Naive thymus-derived CD8-positive, alpha-beta T cell (primary cell): ENCODE measurements at regions not wholly inside any gene's neighbourhood (a gene's known extent, or its start where the extent isn't known, plus 50 kb on each side); places are given as distances from the start of the nearest gene placed in this dataset.
A peak's percentile ranks its signal among the peaks of the same experiment; 100 is the strongest.

Experiments
- ATAC-seq, 2 donors: fragments of 150-1000 bp; cut with Tn5 transposase in 1 of 2; sonication (Bioruptor Pico), chemical (Tn5 transposase) in 1 of 2; 1 replicate in 1 of 2; 2 replicates in 1 of 2; pipeline ENCODE4 v1.10.0; 2021; ENCODE audit warnings: mild to moderate bottlenecking in 2 of 2, moderate library complexity in 2 of 2
- POLR2A ChIA-PET: fragments of 350-600 bp; sonication (Branson Sonifier 250); formaldehyde crosslinking; loops from one replicate; lab custom pipeline; 2021; ENCODE audit warnings: antibody characterized with exemption; lab: Charles Lee
- DNase-seq, 10 donors: peaks; one replicate each; pipeline versions ENCODE4 v3.0.0 to v3.0.0-alpha.2; 2020 to 2022
- H3K27ac Mint-ChIP-seq, 10 donors: one replicate each; pipeline ENCODE4 v1.8.0; 2020 to 2022; ENCODE audit warnings: mild to moderate bottlenecking in 10 of 10, mixed read lengths in 10 of 10, moderate library complexity in 4 of 10, inconsistent platforms in 1 of 10
- H3K27me3 Mint-ChIP-seq, 5 donors: one replicate each; pipeline ENCODE4 v1.8.0; 2021 to 2022; ENCODE audit warnings: mixed read lengths in 5 of 5
- H3K36me3 Mint-ChIP-seq, 3 donors: one replicate each; pipeline ENCODE4 v1.8.0; 2020 to 2022; ENCODE audit warnings: mixed read lengths in 3 of 3, mild to moderate bottlenecking in 2 of 3, inconsistent platforms in 1 of 3
- H3K4me1 Mint-ChIP-seq, 4 donors: one replicate each; pipeline ENCODE4 v1.8.0; 2021 to 2022; ENCODE audit warnings: mixed read lengths in 4 of 4
- H3K4me3 Mint-ChIP-seq, 10 donors: one replicate each; pipeline ENCODE4 v1.8.0; 2020 to 2022; ENCODE audit warnings: mild to moderate bottlenecking in 10 of 10, mixed read lengths in 10 of 10, moderate library complexity in 6 of 10, inconsistent platforms in 1 of 10
- H3K9me3 Mint-ChIP-seq, 9 donors: one replicate each; pipeline ENCODE4 v1.8.0; 2020 to 2022; ENCODE audit warnings: mixed read lengths in 9 of 9, mild to moderate bottlenecking in 3 of 9, inconsistent platforms in 1 of 9, moderate library complexity in 1 of 9

GRCh38 chr7:22563621-22564241, 63.7 kb upstream of the STEAP1B start:
- POLR2A ChIA-PET = no interaction called here
- Mint-ChIP-seq H3K4me1 (peaks cover 17 to 43% (median 38%) of the 10 kb centered on the region in 4 donors), H3K4me3 (peak overlapping the region in 7 of 10 donors; percentile 11 to 59 (median 19)), H3K27ac (no peak overlapping the region), H3K27me3 (peaks cover 24 to 48% (median 33%) of the 10 kb centered on the region in 5 donors), H3K36me3 (no peaks in the 10 kb centered on the region), H3K9me3 (no peaks in the 10 kb centered on the region)
- ATAC-seq (no peak), DNase-seq (no peak)

DNA sequence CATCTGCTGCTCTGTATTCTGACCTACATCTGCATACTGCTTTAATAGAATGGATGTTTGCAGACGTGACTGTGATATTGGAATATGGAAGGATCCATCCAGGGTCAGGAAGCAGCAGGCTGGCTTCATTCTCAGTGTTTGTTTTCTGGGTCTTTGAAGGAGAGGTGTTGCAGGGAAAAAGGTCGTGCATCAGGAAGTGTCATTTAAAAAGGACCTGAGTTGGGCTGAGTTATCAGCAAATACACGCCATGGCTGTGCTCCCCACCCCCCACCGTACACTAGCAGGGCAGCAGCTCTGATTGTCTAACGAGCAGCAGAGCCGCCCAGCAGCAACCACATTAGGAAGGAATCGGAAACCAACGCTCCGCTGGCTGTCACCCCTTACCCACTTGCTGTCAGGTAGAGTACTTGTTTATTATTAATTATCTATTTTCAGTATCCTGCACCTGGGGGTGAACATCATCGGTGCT, 63.1 kb upstream of the STEAP1B start:
- POLR2A ChIA-PET = no interaction called here
- no peaks in the 10 kb centered on the region for H3K36me3 Mint-ChIP-seq
- no peaks in the 10 kb centered on the region for H3K9me3 Mint-ChIP-seq
- H3K27me3 Mint-ChIP-seq = peaks cover 20 to 42% (median 29%) of the 10 kb centered on the region in 5 donors
- ATAC-seq (peak in 1 of 2 donors; percentile 19), DNase-seq (no peak)
- H3K4me1 Mint-ChIP-seq = peaks cover 17 to 43% (median 38%) of the 10 kb centered on the region in 4 donors
- H3K27ac Mint-ChIP-seq = no peak overlapping the region
- peak overlapping the region in 8 of 10 donors; percentile 5 to 66 (median 40) for H3K4me3 Mint-ChIP-seq

- Mint-ChIP-seq H3K4me1 (peaks cover 17 to 43% (median 38%) of the 10 kb centered on the region in 4 donors), H3K4me3 (no peak overlapping the region)
These were observed 62.1 kb upstream of the STEAP1B start for GRCh38 chr7:22561895-22562593.

GRCh38 chr7:22561321-22561811, 61.4 kb upstream of the STEAP1B start:
- Mint-ChIP-seq H3K36me3 (no peaks in the 10 kb centered on the region), H3K9me3 (no peaks in the 10 kb centered on the region)
- ATAC-seq = no peak

More at GRCh38 chr7:22561895-22562593, 62.1 kb upstream of the STEAP1B start:
- ATAC-seq (no peak), DNase-seq (no peak)
- Mint-ChIP-seq H3K27me3 (peaks cover 12 to 32% (median 22%) of the 10 kb centered on the region in 5 donors), H3K9me3 (no peaks in the 10 kb centered on the region), H3K36me3 (no peaks in the 10 kb centered on the region), H3K27ac (no peak overlapping the region)
- POLR2A ChIA-PET = no interaction called here

DNA sequence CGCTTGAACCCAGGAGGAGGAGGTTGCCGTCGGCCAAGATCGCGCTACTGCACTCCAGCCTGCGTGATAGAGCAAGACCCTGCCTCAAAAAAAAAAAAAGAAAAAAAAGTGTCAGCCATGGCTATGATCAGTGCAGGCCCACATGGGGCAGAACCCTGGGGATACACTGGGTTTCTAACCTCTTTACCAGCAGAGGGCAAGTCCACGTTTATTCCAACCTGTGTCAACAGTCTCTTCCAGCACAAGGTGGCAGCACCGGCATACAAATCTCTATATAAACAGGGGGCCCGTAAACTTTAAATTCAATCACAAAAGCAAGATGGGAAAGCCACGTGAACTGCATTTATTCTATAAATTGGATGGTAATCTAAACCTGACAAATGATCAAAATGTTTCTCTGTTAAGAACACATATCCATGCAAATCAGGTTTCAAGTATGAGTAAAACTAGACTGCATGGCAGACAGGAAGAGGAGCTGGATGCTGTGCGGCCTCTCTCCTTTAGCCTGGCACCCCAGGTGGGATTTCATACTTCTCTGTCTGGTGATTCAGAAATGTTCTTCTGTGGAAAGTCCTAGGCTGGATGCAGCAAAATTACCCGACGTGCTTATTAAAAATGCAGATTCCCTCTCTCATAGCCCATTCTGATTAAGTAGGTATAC, 60.0 kb upstream of the STEAP1B start:
- Mint-ChIP-seq H3K4me1 (peaks cover 8 to 29% (median 24%) of the 10 kb centered on the region in 4 donors), H3K36me3 (no peaks in the 10 kb centered on the region), H3K27ac (no peak overlapping the region), H3K9me3 (no peaks in the 10 kb centered on the region), H3K4me3 (no peak overlapping the region), H3K27me3 (peaks cover 3 to 25% (median 10%) of the 10 kb centered on the region in 5 donors)
- DNase-seq (peak; percentile 24 to 78 (median 60)), ATAC-seq (peak; percentile 89 to 98)
- POLR2A ChIA-PET = no interaction called here

More at GRCh38 chr7:22561321-22561811, 61.4 kb upstream of the STEAP1B start:
- Mint-ChIP-seq H3K4me3 (no peak overlapping the region), H3K4me1 (peaks cover 17 to 43% (median 38%) of the 10 kb centered on the region in 4 donors), H3K27me3 (peaks cover 11 to 25% (median 19%) of the 10 kb centered on the region in 5 donors), H3K27ac (no peak overlapping the region)
- no peak for DNase-seq
- POLR2A ChIA-PET = no interaction called here

DNA sequence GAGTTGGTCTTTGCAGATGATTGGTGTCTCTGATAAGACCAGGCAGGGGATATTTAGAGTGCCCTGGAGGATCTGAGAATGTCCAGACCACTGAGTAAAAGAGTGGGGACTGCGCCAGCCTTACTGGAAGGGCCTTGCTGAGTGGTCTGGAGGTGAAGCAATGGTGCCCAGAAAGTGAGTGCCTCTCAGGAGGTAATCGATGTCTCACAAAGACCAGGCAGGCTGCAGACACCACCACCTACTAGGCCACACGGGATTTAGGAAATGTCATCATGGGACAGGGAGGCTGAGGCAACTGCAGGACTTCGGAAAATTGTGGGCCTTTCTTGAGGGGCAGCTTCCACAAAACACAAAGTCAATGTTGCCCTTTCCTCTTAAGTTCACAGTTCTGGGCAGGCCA, 57.2 kb upstream of the STEAP1B start:
- ATAC-seq (no peak), DNase-seq (no peak)
- peak overlapping the region in 1 of 10 donors; percentile 54 for H3K4me3 Mint-ChIP-seq
- H3K27ac Mint-ChIP-seq = peak overlapping the region in 1 of 10 donors; percentile 33
- no peaks in the 10 kb centered on the region for H3K36me3 Mint-ChIP-seq
- POLR2A ChIA-PET = no interaction called here
- peaks cover 6 to 41% (median 22%) of the 10 kb centered on the region in 5 donors for H3K27me3 Mint-ChIP-seq
- H3K4me1 Mint-ChIP-seq = peaks cover 0 to 2% (median 0%) of the 10 kb centered on the region in 4 donors
- H3K9me3 Mint-ChIP-seq = no peaks in the 10 kb centered on the region

DNA sequence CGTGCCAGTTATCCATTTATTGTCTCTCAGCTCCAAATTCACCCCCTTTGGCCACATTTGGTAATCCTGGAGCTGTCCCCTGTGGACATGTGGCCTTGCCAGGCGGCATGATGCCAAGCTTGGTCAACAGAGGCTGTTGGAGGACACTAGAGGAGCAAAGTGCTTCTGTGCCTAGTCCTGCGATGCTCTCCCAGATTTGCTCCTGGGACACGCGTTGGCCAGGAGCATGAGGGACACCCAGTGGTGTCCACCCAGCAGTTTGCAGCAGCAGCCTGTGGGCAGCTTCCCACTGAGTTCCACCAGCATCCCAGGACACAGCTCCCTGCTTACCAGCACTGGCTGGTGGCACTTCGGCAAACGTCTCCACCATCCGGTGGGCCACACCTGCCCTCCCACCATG, 55.5 kb upstream of the STEAP1B start:
- Mint-ChIP-seq H3K9me3 (no peaks in the 10 kb centered on the region), H3K4me1 (peaks cover 0 to 8% (median 1%) of the 10 kb centered on the region in 4 donors), H3K4me3 (no peak overlapping the region), H3K27me3 (peaks cover 20 to 58% (median 35%) of the 10 kb centered on the region in 5 donors), H3K27ac (no peak overlapping the region), H3K36me3 (no peaks in the 10 kb centered on the region)
- DNase-seq (no peak), ATAC-seq (no peak)
- POLR2A ChIA-PET = no interaction called here

- H3K27me3 Mint-ChIP-seq = peaks cover 25 to 71% (median 44%) of the 10 kb centered on the region in 5 donors
- H3K27ac Mint-ChIP-seq = no peak overlapping the region
- H3K36me3 Mint-ChIP-seq = no peaks in the 10 kb centered on the region
- ATAC-seq (no peak), DNase-seq (no peak)
- H3K9me3 Mint-ChIP-seq = no peaks in the 10 kb centered on the region
- POLR2A ChIA-PET = no interaction called here
- H3K4me3 Mint-ChIP-seq = no peak overlapping the region
- peaks cover 4 to 13% (median 13%) of the 10 kb centered on the region in 4 donors for H3K4me1 Mint-ChIP-seq
These were observed 54.2 kb upstream of the STEAP1B start for GRCh38 chr7:22554184-22554583.

DNA sequence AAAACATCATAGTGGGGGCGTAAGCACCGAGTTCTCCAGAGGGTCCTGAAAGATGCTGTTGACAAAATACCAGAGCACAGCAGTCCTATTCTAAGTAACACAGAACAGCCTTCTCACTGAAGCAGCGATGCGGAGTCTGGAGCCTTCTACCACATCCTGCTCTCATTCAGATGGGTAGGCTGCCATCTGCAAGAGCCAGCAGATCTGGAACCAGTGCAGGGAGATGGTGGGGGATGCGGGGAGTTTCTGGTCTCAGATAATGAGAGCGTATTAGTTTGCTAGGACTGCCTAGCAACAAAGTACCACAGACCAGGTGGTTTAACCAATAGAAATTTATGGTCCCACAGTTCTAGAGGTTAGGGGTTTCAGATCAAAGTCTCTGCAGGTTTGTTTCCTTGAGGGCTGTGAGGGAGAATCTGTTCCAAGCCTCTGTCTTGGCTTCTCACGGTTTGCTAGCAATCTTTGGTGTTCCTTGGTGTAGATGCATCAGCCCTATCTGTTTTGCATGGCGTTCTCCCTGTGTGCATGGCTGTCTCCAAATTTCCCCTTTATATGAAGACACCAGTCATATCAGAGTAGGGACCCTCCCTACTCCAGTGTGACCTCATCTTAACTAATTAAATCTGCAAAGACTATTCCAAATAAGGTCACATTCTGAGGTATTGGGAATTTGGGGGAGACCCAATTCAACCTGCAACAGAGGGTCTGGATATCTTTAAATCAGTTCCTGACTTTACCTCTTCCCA, 52.0 kb upstream of the STEAP1B start:
- POLR2A ChIA-PET = no interaction called here

DNA sequence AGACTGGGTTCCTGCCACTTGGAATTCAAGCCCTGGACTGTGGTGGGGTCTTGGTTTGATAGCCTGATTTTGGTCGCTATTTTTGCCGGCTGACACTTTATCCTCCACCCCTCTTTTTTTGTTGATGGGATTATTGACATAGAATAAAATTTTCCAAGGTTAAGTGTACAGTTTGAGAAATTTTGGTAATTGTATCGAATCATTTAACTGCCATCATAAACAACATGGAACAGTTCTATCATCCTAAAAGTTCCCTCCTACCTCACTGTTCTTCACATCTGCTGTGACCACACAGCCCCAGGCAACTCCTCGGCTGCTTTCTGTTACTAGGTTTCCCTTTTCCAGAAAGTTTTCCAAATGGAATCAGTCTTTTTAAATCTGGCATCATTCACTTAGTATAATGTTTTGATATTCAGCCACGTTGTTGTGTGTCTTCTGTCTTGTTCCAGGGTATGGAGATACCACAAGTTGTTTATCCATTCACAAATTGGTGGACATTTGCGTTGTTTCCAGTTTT, 50.6 kb upstream of the STEAP1B start:
- Mint-ChIP-seq H3K4me1 (peaks cover 4 to 16% (median 14%) of the 10 kb centered on the region in 4 donors), H3K27me3 (peaks cover 29 to 90% (median 57%) of the 10 kb centered on the region in 5 donors), H3K36me3 (no peaks in the 10 kb centered on the region), H3K4me3 (peak overlapping the region in 6 of 10 donors; percentile 37 to 86 (median 66)), H3K27ac (no peak overlapping the region), H3K9me3 (no peaks in the 10 kb centered on the region)
- POLR2A ChIA-PET = no interaction called here
- ATAC-seq (no peak), DNase-seq (no peak)

More for the DNA sequence above, 52.0 kb upstream of the STEAP1B start:
- no peak overlapping the region for H3K4me3 Mint-ChIP-seq
- no peak overlapping the region for H3K27ac Mint-ChIP-seq
- H3K27me3 Mint-ChIP-seq = peaks cover 29 to 87% (median 47%) of the 10 kb centered on the region in 5 donors
- no peak for ATAC-seq
- H3K9me3 Mint-ChIP-seq = no peaks in the 10 kb centered on the region
- H3K4me1 Mint-ChIP-seq = peaks cover 4 to 16% (median 14%) of the 10 kb centered on the region in 4 donors
- H3K36me3 Mint-ChIP-seq = no peaks in the 10 kb centered on the region
- DNase-seq = no peak

DNA sequence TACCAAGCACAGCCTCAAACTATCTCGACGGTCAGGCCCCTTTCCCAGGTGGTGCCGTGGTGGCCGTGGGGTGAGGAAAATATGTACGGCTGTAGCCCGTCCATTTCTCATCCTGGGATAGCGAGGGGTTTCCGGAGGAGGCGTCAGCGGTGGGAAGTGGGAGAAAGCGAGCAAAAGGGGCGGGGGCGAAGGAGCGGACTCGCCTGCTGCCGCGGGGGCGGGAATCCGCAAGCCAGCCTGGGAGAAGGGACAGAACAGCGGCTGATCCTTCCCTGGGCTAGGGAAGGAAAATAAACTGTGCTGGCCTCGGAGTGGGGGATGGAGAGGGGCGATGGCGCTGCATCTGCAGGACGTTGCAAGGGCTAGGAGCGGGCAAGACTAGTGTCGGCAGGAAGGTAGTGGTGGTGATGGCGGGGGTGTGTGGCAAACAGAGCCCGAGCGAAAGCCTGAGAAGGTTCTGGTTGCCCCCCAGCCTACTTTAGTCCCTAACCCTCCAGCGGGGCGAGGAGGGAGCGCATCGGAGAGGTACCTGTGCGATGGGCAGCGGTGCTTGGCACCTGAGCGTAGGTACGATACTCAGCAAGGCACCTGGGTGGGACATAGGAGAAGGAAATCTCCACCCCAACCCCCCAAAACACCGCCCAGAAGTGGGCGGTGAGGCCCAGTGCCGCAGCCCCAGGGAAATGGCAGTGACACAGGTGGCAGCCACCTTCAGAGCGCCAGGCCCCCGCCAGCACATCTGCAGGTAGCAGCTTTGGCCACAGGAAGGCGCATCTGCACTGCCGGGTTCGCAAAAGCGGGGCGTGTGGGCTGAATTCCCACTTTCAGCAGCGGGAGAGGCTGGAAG, 49.9 kb upstream of the STEAP1B start:
- Mint-ChIP-seq H3K4me3 (peak overlapping the region; percentile 47 to 92 (median 81)), H3K9me3 (no peaks in the 10 kb centered on the region), H3K36me3 (no peaks in the 10 kb centered on the region), H3K27ac (peak overlapping the region in 2 of 10 donors; percentile 66 to 73), H3K4me1 (peaks cover 4 to 16% (median 14%) of the 10 kb centered on the region in 4 donors), H3K27me3 (peaks cover 31 to 89% (median 58%) of the 10 kb centered on the region in 5 donors)
- DNase-seq = peak in 1 of 10 donors; percentile 61
- POLR2A ChIA-PET = no interaction called here
- peak; percentile 57 to 72 for ATAC-seq
